GM12891 (cell line): ENCODE measurements at regions not wholly inside any gene's neighbourhood (a gene's known extent, or its start where the extent isn't known, plus 50 kb on each side); places are given as distances from the start of the nearest gene placed in this dataset.

Experiments
- POLR2A ChIP-seq: IDR thresholded peaks from 2 replicates; pipeline ENCODE4 v1.6.1; 2011; ENCODE audit warnings: low read depth, low read length, control low read depth
- POLR2AphosphoS5 ChIP-seq: IDR thresholded peaks from 2 replicates; pipeline ENCODE4 v1.6.1; 2011; ENCODE audit warnings: low read depth, low read length, control low read depth
- SPI1 ChIP-seq: IDR thresholded peaks from 2 replicates; pipeline ENCODE4 v1.6.1; 2011; ENCODE audit warnings: low read depth, low read length, control low read depth

DNA sequence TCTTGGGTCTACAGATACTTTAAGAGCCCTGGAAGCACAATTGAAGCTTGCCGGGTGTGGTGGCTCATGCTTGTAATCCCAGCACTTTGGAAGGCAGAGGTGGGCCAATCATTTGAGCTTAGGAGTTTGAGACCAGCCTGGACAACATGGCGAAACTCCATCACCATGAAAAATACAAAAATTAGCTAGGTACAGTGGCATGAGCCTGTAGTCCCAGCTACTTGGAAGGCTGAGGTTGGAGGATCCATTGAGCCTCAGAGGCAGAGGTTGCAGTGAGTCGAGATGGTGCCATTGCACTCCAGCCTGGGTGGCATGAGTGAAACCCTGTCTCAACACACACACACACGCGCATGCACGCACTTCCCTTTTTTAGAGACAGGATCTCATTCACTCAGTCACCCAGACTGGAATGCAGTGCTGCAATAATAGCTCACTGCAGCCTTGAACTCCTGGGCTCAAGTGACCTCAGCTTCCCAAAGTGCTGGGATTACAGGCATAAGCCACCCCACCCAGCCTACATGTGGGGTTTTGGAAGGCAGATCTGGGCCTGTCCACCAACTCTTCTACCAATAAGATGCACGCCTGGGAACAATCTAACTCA lies 182.5 kb upstream of the JARID2 start:
- TF ChIP-seq POLR2A, result no peak
- TF ChIP-seq POLR2AphosphoS5, result no peak
- TF ChIP-seq SPI1, result peak; percentile 93
